Right lobe of liver (tissue), 6 donors: ENCODE measurements at regions not wholly inside any gene's neighbourhood (a gene's known extent, or its start where the extent isn't known, plus 50 kb on each side); places are given as distances from the start of the nearest gene placed in this dataset.

Source experiments
- ATAC-seq, 4 donors: fragments of 200-7000 bp; cut with Tn5 transposase; one replicate each; pipeline ENCODE4 v1.9.1; 2020; ENCODE audit warnings: mild to moderate bottlenecking in 4 of 4, moderate library complexity in 4 of 4
- DNase-seq, 3 donors: peaks; one replicate each; pipeline ENCODE4 v3.0.0-alpha.2; 2020
- H3K27ac ChIP-seq, 3 donors: fragments of 200-600 bp; one replicate each; pipeline ENCODE4 v1.8.0; 2022
- H3K27me3 ChIP-seq, 2 donors: fragments of 200-600 bp; one replicate each; pipeline ENCODE4 v1.8.0; 2022
- H3K36me3 ChIP-seq, 4 donors: fragments of 200-600 bp; sonication (generic) in 1 of 4; one replicate each; pipeline versions ENCODE4 v1.5.1 to v1.8.0; 2017 to 2022; ENCODE audit warnings: control low read depth in 1 of 4
- H3K4me1 ChIP-seq, 4 donors: fragments of 200-600 bp; sonication (generic) in 1 of 4; one replicate each; pipeline versions ENCODE4 v1.5.1 to v1.8.0; 2017 to 2022; ENCODE audit warnings: control low read depth in 1 of 4
- H3K4me3 ChIP-seq, 3 donors: fragments of 200-600 bp; one replicate each; pipeline ENCODE4 v1.8.0; 2022
- H3K9me3 ChIP-seq, 4 donors: fragments of 200-600 bp; sonication (generic) in 1 of 4; one replicate each; pipeline versions ENCODE4 v1.5.1 to v1.8.0; 2017 to 2022; ENCODE audit warnings: control low read depth in 1 of 4
- POLR2A ChIP-seq: fragments of 450-650 bp; IDR thresholded peaks from one replicate; pipeline ENCODE4 v1.6.1; 2017; ENCODE audit warnings: antibody characterized with exemption, mild to moderate bottlenecking
- WGBS: methylation state at CpG from one replicate; pipeline ENCODE4 v1.1.6; 2018; ENCODE audit warnings: low coverage, low lambda C conversion rate; ENCODE audit not compliant: insufficient coverage; ENCODE audit errors: missing lambda C conversion rate; 5-methylcytosine and 5-hydroxymethylcytosine counted together
- intact Hi-C, 2 donors: fragments of 100-400 bp; cut with DNase I; formaldehyde crosslinking; loops; one replicate each; pipeline versions ENCODE4 v1.11.2 to v1.14.1; 2022
- TF ChIP-seq, protein P1 (sequence below), 4 donors: fragments of 200-600 bp in 3 of 4; fragments of 450-650 bp in 1 of 4; IDR thresholded peaks; one replicate each; pipeline versions ENCODE4 v1.5.1 to v1.8.0; 2016 to 2022; ENCODE audit warnings: antibody characterized with exemption in 4 of 4, mild to moderate bottlenecking in 2 of 4
- donor health status: DM: no; HTN: yes; CAD: no.
- donor health status: DM: no; HTN: no; CAD: no.
- donor health status: DM: no; HTN: no; CAD: no.
- donor health status: DM: no; HTN: yes; CAD: no.
- donor health status: DM: no; HTN: yes; CAD: no.

DNA sequence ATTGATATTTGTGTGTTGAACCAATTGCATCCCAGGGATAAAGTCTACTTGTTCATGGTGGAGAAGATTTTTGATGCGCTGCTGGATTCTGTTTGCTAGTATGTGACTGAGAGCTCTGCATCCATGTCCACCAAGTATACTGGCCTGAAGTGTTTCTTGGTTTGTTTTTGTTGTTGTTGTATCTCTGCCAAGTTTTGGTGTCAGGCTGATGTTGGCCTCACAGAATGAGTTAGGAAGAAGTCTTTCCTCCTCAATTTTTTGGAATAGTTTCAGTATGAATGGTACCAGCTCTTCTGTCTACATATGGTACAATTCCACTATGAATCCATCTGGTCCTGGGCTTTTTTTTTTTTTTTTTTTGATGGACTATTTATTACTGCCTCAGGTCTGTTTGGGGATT lies 50.9 kb upstream of the OSTN start:
- no peak for TF ChIP-seq POLR2A
- TF ChIP-seq, protein P1, sequence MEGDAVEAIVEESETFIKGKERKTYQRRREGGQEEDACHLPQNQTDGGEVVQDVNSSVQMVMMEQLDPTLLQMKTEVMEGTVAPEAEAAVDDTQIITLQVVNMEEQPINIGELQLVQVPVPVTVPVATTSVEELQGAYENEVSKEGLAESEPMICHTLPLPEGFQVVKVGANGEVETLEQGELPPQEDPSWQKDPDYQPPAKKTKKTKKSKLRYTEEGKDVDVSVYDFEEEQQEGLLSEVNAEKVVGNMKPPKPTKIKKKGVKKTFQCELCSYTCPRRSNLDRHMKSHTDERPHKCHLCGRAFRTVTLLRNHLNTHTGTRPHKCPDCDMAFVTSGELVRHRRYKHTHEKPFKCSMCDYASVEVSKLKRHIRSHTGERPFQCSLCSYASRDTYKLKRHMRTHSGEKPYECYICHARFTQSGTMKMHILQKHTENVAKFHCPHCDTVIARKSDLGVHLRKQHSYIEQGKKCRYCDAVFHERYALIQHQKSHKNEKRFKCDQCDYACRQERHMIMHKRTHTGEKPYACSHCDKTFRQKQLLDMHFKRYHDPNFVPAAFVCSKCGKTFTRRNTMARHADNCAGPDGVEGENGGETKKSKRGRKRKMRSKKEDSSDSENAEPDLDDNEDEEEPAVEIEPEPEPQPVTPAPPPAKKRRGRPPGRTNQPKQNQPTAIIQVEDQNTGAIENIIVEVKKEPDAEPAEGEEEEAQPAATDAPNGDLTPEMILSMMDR (IDR thresholded peaks at IDR 0.05), result no peak
- ATAC-seq (no peak), DNase-seq (no peak)
- no peaks in the 10 kb centered on the region for H3K4me1 ChIP-seq
- no peak overlapping the region for H3K27ac ChIP-seq
- H3K27me3 ChIP-seq, result no peaks in the 10 kb centered on the region
- WGBS, result 75% methylated on average over 1 of the region's 1 CpG
- H3K4me3 ChIP-seq, result no peak overlapping the region
- H3K36me3 ChIP-seq, result no peaks in the 10 kb centered on the region
- no peaks in the 10 kb centered on the region for H3K9me3 ChIP-seq
- intact Hi-C loops, result no loop called here

DNA sequence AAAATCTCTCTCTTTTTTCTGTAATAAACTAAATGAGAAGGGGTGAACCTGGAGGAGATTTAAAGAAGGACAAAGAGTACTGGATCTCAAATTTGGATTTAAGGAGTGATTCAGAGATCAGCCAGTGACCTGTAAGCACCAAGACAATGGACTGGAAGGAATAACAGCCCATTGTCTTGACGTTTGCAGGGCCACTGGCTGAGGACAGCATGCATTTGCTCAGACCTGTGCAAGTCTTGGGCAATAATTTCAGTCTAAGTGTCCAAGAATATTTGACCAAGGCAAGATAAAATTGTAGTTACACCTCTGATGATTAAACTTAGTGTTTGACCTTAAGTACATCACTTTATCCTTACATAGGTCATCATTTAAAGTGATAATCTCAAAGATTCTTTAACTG lies 55.8 kb upstream of the OSTN start:
- TF ChIP-seq, protein P1 (IDR thresholded peaks at IDR 0.05), result no peak
- TF ChIP-seq POLR2A, result no peak
- no peak for ATAC-seq
- no peaks in the 10 kb centered on the region for H3K4me1 ChIP-seq
- WGBS, result 8% methylated on average over 1 of the region's 1 CpG
- DNase-seq, result no peak
- intact Hi-C loops, result no loop called here
- no peak overlapping the region for H3K4me3 ChIP-seq
- no peak overlapping the region for H3K27ac ChIP-seq
- no peaks in the 10 kb centered on the region for H3K27me3 ChIP-seq
- H3K9me3 ChIP-seq, result no peaks in the 10 kb centered on the region
- no peaks in the 10 kb centered on the region for H3K36me3 ChIP-seq

DNA sequence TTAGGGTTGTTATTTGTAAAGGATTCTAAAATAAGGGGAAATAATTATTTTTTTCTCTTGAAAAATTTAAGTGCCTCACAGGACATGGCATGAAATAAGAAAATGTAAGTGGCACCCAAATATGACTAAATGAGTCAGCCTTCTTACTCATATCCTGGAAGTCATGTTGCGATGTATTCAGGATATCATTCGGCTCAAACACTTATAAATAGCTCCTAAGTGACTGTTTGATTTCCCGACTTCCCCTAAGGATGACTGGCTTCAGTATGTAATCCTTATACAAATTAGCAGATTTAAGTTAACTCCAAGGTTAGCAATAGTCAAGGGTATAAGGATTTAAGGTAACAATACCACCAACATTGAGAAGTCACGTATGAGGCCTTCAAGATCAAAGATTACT lies 57.3 kb upstream of the OSTN start:
- ATAC-seq, result peak in 2 of 4 donors; percentile 62
- Histone ChIP-seq H3K36me3 (no peaks in the 10 kb centered on the region), H3K4me1 (no peaks in the 10 kb centered on the region), H3K27ac (no peak overlapping the region), H3K27me3 (no peaks in the 10 kb centered on the region), H3K9me3 (no peaks in the 10 kb centered on the region), H3K4me3 (no peak overlapping the region)
- no peak for DNase-seq
- TF ChIP-seq POLR2A, result no peak
- TF ChIP-seq, protein P1 (IDR thresholded peaks at IDR 0.05), result no peak
- intact Hi-C loops, result no loop called here
- WGBS, result 43% methylated on average over 4 of the region's 4 CpGs

DNA sequence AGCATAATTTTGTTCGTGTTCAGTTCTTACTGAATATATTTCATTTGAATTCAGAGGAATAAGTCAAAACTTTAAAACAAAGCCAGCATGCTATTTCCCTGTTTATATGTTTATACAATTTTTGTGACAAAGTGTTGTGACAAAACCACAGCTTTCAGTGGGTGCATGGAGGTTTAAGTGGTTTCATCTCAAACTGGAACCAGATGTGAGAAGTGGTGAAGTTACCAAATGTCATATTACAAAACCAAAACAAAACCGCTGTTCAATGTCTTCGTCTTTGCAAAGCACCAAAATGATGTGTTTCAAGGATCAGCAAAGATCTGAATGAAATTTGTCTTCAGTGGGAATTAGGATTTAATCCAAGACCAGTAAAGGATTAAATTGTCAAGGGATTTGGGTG lies 59.3 kb upstream of the OSTN start:
- WGBS, result 65% methylated on average over 3 of the region's 3 CpGs
- no peak for DNase-seq
- TF ChIP-seq POLR2A, result no peak
- TF ChIP-seq, protein P1 (IDR thresholded peaks at IDR 0.05), result no peak
- ATAC-seq, result no peak
- Histone ChIP-seq H3K4me1 (no peaks in the 10 kb centered on the region), H3K9me3 (no peaks in the 10 kb centered on the region), H3K27ac (no peak overlapping the region), H3K4me3 (no peak overlapping the region), H3K36me3 (no peaks in the 10 kb centered on the region), H3K27me3 (no peaks in the 10 kb centered on the region)
- intact Hi-C loops, result no loop called here

DNA sequence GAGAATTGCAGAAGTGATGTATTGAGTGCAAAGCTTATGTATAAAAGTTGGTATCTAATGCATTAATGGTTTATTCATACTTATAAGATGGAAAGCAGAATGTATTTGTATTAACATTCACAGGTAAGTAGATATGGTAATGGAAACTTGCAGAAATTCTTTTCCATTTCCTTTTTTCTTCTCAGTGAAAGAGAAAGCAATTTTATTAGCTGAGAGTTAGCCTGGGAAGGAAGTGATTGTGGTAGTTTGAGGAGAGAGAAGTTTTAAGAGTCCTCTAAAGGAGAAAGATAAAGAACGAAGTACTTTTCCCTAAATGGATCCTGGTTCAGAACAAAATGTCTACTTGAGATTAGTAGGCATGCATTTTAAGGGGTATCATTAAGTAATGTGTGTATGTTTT lies 60.1 kb upstream of the OSTN start:
- no peaks in the 10 kb centered on the region for H3K27me3 ChIP-seq
- TF ChIP-seq, protein P1 (IDR thresholded peaks at IDR 0.05), result no peak
- no peak for TF ChIP-seq POLR2A
- H3K4me3 ChIP-seq, result no peak overlapping the region
- ATAC-seq (no peak), DNase-seq (no peak)
- no peak overlapping the region for H3K27ac ChIP-seq
- no peaks in the 10 kb centered on the region for H3K4me1 ChIP-seq
- 36% methylated on average over 1 of the region's 1 CpG for WGBS
- no peaks in the 10 kb centered on the region for H3K9me3 ChIP-seq
- no peaks in the 10 kb centered on the region for H3K36me3 ChIP-seq
- intact Hi-C loops, result no loop called here
